GM18505 (cell line): ENCODE measurements at regions not wholly inside any gene's neighbourhood (a gene's known extent, or its start where the extent isn't known, plus 50 kb on each side); places are given as distances from the start of the nearest gene placed in this dataset.

Experiments
- ATAC-seq: cut with Tn5 transposase; IDR thresholded peaks from one replicate; pipeline ENCODE4 v1.9.1; 2021; ENCODE audit not compliant: unreplicated experiment
- POLR2A ChIP-seq: IDR thresholded peaks from 4 replicates; pipeline ENCODE4 v1.6.1; 2011; ENCODE audit warnings: borderline replicate concordance; ENCODE audit not compliant: insufficient read depth, insufficient read length; ENCODE audit errors: extremely low read depth

DNA sequence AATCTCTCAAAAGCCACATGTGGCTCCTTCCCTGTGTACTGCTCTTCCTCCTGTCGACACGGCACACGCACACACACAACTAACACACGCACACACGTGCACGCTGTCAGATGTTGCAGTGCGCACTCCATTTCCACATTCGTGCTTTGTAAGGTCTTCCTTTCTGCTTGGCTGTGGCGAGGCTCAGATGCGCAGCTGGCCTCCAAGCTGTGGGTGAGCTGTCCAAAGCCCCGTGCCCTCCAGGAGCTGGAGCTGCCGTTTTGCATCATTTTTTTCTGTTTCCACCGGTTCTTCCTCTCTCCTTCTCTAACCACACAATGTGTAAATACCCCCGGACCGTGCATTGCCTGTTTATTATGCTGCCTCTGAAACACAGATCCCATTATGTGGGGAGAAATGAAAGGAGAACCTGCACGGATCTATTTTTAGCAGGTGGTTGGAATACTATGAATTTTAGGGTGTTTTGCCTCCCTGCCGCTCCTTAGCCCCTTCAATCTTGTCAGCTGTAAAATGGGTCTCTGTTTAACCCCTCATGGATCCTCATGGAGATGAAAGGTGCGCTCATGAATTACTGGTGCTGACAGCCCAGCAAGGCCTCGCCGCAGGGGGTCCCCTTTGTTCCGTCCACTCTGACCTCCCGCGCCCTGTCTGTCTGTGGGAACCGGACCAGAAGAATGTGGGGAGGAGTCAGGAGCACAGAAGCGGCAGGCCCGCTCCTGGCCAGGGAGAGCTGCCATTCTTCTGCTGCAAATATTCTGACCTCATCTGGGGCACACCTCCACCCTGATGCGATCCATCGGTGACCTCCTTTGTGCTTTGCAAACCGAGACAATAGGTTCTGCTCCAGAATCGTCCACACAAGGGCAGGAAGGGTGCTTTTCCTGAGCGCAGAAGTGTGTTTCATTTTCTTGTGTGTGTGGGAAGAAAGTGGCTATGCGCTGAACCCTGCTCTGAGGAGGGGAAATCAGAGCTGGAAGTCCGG lies 137.7 kb downstream of the SOX1 start:
- no peak for ATAC-seq
- no peak for TF ChIP-seq POLR2A

DNA sequence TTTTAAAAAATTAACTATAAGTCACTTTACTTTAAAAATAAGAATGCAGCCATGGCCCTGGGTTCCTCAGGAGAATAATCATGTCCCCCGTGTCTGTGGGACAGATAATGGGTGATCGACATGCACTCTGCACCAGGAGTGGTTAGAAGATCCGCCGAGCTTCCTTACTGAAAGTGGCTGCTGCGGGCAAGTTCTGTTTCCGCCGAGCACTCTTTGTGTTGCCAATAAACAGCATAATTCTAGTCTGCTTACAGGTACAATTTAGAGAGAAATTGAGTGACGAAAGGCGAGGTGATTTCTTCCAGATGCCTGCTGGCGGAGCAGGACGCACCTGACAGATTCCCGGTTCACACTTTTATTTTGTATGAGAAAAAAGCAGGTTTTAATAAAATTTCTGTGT lies 139.0 kb downstream of the SOX1 start:
- TF ChIP-seq POLR2A, result no peak
- ATAC-seq, result no peak

DNA sequence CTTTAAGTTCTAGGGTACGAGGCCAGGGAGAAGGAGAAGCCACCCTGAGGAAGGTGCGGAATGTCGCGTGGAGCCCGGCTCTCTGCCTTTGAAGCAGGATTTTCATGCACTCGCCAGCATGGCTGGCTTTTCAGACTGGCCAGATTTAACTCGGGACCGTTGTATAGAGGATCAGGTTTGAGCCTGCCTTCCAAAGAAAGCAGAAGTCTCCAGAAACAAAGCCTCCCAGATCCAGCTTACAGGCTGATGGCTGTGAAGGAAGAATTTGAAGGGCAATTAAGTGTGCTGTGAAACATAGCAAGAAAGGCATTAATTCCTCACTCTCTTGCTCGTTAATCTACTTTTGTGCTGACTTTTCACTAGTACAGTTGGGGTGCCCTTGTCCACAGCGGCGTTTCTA lies 140.2 kb downstream of the SOX1 start:
- ATAC-seq, result no peak
- no peak for TF ChIP-seq POLR2A

DNA sequence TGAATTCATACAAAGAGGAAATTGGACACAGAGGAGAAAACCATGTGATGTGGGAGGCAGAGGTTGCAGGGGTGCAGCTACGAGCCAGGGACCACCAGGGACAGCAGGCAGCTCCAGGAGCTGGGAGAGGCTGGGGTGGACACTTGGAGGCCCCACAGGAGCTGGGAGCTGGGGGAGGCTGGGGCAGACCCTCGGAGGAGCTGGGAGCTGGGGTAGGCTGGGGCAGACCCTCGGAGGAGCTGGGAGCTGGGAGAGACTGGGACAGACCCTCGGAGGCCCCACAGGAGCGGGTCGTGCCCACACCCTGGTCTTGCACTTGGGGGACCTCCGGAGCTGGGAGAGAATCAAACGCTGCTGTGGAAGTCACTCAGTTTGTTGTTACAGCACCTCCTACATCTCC lies 141.7 kb downstream of the SOX1 start:
- no peak for TF ChIP-seq POLR2A
- ATAC-seq, result no peak

DNA sequence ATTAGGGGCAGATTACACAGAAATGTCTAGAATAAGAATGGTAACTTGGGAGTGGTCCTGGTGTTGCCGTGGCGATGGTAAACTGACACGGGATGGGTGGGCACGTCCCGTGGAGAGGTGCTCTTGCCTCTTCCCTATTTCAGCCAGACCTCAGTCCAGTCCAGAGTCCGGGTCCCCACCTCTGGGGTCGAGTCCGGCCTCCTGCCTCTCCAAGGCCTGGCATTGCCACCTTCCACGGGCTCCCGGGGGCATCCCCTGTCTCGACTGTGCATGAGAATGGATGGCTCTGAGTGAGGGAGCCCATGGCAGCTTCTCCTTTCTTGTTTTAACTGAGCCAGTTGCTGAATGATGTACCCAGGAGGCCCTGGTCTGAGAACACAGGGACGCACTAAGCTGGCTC lies 142.3 kb downstream of the SOX1 start:
- no peak for ATAC-seq
- TF ChIP-seq POLR2A, result no peak

- no peak for ATAC-seq
These were observed 142.8 kb downstream of the SOX1 start for GRCh38 chr13:112209711-112210110.

DNA sequence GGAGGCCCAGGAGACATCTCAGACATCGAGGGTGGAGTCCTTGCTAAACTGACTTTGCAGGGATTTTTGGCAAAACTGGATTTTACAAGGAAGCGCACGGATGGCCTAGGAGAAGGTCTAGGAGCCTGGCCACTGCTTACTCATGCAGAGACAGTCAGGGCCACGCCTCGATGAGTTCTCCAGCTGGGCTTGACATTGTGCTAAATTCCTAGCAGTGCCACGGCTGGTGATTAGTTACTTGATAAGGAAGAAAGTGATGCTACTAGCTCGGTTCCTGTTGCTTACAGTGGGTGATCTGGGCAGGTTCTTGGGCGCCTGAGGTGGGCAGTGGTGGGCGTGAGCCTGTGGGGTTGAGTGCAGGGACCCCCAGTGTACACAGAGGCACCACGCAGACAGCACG lies 143.4 kb downstream of the SOX1 start:
- no peak for TF ChIP-seq POLR2A
- no peak for ATAC-seq

More at GRCh38 chr13:112209711-112210110, 142.8 kb downstream of the SOX1 start:
- no peak for TF ChIP-seq POLR2A

DNA sequence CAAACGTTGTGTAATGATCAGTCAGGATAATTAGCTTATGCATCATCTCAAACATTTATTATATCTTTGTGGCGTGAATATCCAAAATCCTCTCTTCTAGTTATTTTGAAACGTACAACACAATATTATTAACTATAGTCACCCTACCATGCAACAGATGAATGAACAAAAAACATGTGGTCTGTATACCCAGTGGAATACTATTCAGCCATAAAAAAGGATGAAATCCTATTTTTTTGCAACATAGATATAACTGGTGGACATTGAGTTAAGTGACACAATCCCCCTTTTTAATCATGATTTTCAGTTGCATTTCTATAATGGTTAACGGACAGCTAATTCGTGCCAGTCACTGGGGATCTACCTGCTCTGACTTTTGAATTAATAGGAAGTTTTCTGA lies 145.6 kb downstream of the SOX1 start:
- no peak for ATAC-seq
- TF ChIP-seq POLR2A, result no peak

GRCh38 chr13:112213467-112214255 lies 146.7 kb downstream of the SOX1 start:
- ATAC-seq, result no peak
- no peak for TF ChIP-seq POLR2A

GRCh38 chr13:112215871-112216270 lies 148.9 kb downstream of the SOX1 start:
- ATAC-seq, result no peak
- no peak for TF ChIP-seq POLR2A

DNA sequence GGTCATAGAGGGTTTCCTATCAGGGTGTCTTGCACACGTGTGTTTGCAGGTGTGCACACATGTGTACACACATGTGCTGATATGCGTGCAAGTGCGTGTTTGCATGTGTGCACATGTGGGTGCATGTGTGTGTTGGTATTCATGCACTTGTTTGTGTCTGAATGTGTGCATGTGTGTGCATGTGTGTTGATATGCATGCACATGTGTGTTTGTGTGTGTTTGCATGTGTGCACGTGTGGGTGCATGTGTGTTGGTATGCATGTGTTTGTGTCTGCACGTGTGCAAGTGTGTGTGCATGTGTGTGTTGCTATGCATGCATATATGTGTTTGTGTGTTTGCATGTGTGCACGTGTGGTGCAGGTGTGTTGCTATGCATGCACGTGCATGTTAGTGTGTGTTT lies 150.5 kb downstream of the SOX1 start:
- no peak for ATAC-seq
- no peak for TF ChIP-seq POLR2A

DNA sequence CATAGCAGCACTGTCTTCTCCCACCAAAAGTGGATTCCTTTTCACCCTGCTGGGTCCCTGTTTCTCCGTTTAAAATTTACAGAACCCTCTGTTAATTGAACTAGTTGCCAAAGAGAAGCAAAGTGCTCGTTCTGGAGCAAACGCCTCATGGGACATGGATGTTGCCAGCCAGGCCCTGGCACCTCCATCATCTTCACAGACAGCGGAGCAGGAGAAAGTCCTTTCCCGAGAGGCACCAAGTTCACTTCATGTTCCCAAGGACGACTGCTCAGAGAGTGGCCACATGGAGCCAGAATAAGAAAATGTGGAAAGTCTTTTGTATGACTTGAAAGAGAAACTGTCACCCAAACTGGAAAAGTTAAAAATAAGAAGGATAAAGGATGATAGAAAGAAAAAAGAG lies 151.5 kb downstream of the SOX1 start:
- no peak for TF ChIP-seq POLR2A
- no peak for ATAC-seq

GRCh38 chr13:112219740-112220139 lies 152.8 kb downstream of the SOX1 start:
- ATAC-seq, result no peak
- TF ChIP-seq POLR2A, result no peak
